ENCODE measurements at regions not wholly inside any gene's neighbourhood (a gene's known extent, or its start where the extent isn't known, plus 50 kb on each side); places are given as distances from the start of the nearest gene placed in this dataset.

GRCh38 chr16:17812771-17813170 is 342.0 kb upstream of the XYLT1 start:
- DNase-seq (ENCODE audit: low read depth) = no peak

DNA sequence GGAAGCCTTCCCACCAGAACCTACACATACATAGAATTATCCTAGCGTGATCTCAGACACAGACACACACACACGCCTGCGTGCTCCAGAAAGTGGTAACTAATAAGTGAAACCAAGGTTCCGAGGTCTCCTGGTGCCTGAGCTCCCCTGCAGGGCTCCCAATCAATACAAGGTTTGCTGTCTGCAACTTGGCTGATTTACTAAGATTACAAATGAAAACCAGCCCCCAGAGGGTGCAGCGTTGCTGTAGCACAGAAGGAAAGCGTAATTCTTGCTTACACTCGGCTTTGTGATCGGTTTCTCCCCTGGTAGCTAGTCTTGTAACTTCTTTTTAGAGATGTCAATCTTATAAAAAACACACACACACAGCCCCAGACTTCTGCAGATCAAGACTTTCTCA is 334.1 kb upstream of the XYLT1 start:
- DNase-seq (ENCODE audit: low read depth) = no peak

DNA sequence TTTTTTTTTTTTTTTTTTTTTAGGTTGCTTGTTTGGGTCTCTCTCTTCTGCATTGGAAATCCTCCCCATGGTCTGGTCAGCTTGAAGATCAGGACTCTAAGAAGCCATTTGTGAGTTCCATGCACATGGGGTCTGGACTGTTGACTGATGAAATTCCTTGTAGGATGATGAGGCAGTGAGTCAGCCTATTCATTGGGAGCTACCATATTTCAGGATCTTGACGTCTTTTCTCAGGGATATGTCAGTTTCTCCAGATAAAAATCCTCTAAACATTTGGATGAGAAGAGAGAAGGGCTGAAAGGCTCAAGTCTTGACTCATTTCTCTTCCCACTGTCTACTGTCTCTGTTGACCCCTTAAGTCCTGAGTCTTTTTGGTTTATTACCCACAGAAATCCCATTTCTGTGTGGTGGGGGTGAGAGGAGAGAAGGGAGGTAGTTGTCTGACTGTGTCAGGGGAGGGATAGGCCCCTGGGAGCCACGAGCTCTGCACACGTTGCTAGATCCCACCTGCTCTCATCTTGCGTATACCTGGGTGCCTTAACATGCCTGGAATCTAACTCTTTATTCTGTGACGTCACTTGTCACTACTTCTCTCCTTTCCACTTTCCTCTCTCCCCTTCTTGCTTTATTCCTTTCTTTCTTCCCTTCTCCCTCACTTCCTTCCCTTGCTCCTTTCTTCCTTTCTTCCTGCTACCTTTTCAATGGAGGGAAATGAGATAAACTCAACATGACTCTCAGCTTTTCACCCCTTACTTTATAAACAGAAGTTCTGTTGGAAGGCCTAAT is 333.1 kb upstream of the XYLT1 start:
- DNase-seq (ENCODE audit: low read depth) = no peak

- no peak for DNase-seq (ENCODE audit: low read depth)
Measured at GRCh38 chr16:17802571-17802970, 331.8 kb upstream of the XYLT1 start.

- no peak for DNase-seq (ENCODE audit: low read depth)
Measured at GRCh38 chr16:17801068-17801467, 330.3 kb upstream of the XYLT1 start.

DNA sequence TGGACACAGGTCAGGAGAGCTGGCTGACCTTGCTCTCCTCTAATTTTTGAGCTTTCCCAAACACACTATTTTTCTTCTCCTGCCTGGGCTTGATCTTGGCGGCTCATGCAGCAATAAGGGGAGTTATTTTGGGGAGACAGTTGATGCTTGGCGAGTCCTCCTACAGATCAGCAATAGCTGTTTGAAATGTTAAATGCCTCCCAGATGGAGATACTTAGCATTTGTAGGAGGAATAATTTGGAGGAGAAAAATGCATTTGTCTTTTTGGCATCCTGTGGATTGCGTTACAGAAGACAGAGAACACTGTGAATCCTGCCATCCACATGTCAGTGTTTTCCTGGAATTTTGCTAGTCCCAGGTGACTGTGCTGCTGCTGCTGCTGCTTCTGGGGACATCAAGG is 328.0 kb upstream of the XYLT1 start:
- no peak for DNase-seq (ENCODE audit: low read depth)

- DNase-seq (ENCODE audit: low read depth) = no peak
Measured at GRCh38 chr16:17793354-17793753, 322.6 kb upstream of the XYLT1 start.

DNA sequence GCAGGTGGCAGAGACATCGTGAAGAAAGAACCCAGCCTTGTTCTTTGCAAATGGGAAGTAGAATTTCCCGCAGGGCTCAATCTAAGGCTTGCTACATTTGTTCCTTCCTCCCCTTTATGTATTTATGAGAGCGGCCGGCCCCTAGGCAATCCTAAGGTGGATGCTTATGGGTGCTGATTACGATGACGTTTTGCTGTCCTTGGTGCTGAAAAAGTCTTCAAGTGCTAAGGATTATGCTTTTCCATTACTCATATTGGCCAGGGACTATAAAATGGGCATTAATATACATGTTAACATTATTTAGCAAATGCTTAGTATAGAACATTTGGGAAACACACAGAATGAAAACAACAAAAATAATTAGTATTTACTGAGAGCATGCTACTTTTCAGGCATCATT is 313.3 kb upstream of the XYLT1 start:
- no peak for DNase-seq (ENCODE audit: low read depth)

DNA sequence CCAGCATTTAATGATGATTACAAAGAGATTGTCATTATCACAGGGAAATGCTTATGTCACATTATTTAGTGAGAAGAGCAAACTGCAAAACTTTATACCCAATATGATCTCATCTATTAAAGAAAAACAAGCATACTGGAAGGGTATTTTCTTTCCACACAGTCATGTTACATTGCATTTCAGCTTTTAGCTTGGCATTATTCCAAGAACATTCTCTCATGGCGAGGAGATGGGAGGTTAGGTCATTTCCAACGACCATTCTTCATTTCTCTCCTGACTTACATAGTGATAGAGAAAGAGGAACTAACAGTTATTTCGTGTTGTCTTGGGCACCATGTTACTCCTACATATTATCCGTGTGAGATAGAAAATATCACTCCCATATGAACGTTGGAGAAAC is 309.4 kb upstream of the XYLT1 start:
- DNase-seq (ENCODE audit: low read depth) = no peak

DNA sequence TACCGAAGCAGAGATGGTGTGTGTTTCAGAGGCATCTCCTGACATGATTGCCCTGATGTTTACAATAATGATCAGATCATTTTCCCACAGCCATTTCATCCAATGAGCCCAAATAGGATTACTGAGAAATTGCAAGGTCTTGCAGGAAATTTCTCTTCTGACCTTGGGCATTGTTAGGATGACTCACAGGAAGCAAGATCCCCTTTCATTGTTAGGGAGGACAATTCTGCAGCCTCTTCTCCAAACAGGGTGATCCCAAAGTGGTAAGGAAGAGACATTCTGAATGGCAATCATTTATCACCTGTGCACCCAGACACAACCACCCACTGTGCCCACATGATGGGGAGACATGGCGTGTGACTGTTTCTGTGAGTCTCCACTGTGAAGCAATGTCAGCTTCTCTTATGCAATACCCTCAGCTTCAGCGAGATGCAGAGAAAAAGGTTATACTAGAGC is 306.7 kb upstream of the XYLT1 start:
- DNase-seq (ENCODE audit: low read depth) = no peak

GRCh38 chr16:17776888-17777287 is 306.1 kb upstream of the XYLT1 start:
- DNase-seq (ENCODE audit: low read depth) = no peak

DNA sequence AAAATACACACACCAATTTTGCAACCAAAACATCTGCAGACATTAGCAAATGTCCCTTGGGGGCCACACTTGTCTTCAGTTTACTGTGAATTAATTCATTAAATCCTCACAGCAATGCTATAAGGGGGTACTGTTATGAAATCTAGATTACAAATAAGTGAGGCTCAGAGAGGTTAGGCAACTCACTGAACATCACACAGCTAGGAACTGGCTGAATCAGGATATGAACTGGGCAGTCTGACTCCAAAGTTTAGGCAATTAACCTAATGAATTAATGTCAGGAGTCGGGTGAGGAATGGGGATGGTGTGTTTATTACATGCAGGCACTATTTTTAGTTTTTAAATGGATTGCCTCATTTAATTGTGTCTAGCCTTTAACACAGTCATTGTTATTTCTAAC is 305.7 kb upstream of the XYLT1 start:
- DNase-seq (ENCODE audit: low read depth) = no peak

- DNase-seq (ENCODE audit: low read depth) = no peak
Measured at GRCh38 chr16:17775061-17775460, 304.3 kb upstream of the XYLT1 start.

DNA sequence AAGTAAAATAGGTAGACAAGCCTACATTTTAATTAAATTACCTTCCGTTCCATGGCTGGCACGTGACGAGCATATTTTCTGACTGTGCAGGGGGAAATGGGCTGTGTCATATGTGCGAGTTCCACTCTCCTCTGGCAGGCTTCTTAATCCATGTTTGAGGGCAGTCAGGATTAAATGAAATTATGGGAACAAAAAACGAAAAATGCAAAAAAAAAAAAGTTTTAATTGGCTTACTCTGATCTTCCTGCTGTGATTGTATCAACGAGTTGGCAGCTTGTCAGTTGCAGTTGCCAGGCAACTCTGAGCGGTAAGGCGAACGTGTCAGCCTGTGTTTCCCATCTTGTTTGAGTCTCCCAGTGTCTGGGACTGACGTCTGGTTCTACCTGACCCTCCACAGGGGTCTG is 302.9 kb upstream of the XYLT1 start:
- no peak for DNase-seq (ENCODE audit: low read depth)

- no peak for DNase-seq (ENCODE audit: low read depth)
Measured at GRCh38 chr16:17770104-17770503, 299.3 kb upstream of the XYLT1 start.

- no peak for DNase-seq (ENCODE audit: low read depth)
Measured at GRCh38 chr16:17769065-17769464, 298.3 kb upstream of the XYLT1 start.

GRCh38 chr16:17768257-17768656 is 297.5 kb upstream of the XYLT1 start:
- DNase-seq (ENCODE audit: low read depth) = no peak

DNA sequence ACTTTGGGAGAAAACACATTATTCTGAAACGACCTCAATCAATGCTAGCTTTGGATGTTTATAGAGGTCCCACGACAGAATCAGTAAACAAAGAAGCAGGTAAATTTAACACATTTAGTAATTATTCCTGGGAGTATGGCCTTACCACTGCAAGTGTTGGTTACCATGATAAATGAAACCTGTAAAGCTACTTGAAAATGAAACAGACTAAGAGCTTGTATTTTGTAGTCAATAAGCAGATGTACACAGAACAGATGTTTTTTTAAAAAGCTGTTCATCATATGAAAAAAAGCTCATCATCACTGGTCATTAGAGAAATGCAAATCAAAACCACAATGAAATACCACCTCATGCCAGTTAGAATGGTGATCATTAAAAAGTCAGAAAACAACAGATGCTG is 295.3 kb upstream of the XYLT1 start:
- DNase-seq (ENCODE audit: low read depth) = no peak

GRCh38 chr16:17759451-17760390 is 289.0 kb upstream of the XYLT1 start:
- DNase-seq (ENCODE audit: low read depth) = no peak

GRCh38 chr16:17757808-17758207 is 287.0 kb upstream of the XYLT1 start:
- DNase-seq (ENCODE audit: low read depth) = no peak

DNA sequence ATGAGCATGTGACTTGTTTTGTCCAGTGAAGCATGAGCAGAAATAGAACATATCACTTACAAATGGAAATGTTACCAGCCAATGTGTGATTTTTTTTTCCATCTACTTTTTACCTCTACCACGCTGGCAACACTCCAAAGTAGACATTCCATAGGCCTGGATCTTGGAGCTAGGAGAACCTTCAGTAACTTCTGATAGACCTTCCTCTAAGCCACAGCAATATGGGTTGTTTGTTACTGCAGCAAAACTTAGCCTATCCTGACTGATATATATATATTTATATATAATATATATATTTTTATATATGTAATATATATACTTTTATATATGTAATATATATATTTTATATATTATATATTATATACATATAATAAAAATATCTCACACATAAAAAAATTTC is 284.4 kb upstream of the XYLT1 start:
- DNase-seq (ENCODE audit: low read depth) = no peak

DNA sequence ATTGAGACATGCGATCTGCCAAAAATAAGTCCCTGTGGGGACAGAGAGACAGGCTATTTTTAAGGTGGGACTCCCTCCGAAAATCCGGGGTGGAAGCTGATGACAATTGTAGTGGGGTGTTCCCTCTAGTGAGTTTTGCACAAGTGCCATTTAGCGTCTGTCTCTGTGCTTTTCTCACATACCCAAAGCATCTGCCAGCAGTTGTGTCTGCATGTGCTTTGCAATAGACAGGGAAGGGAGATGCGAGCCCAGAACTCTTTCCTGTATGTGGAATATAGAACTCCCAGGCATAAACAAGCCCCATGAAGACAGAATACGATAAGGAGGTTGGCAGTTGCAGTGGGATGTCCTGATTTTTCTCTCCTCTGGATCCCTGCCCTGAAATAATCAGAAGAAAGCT is 282.7 kb upstream of the XYLT1 start:
- DNase-seq (ENCODE audit: low read depth) = no peak

DNA sequence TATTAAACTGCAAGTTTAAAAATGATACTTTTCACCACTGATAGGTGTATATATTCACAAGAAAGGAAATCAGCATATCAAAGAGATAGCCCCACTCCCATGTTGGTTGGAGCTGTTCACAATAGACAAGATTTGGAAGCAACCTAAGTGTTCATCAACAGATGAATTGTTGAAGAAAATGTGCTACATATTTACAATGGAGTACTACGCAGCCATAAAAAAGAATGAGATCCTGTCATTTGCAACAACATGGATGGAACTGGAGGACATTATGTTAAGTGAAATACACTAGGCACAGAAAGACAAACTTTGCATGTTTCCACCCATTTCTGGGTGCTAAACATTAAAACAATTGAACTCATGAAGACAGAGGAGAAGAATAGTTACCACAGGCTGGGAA is 278.9 kb upstream of the XYLT1 start:
- no peak for DNase-seq (ENCODE audit: low read depth)
